ENCODE measurements at regions not wholly inside any gene's neighbourhood (a gene's known extent, or its start where the extent isn't known, plus 50 kb on each side); places are given as distances from the start of the nearest gene placed in this dataset.

DNA sequence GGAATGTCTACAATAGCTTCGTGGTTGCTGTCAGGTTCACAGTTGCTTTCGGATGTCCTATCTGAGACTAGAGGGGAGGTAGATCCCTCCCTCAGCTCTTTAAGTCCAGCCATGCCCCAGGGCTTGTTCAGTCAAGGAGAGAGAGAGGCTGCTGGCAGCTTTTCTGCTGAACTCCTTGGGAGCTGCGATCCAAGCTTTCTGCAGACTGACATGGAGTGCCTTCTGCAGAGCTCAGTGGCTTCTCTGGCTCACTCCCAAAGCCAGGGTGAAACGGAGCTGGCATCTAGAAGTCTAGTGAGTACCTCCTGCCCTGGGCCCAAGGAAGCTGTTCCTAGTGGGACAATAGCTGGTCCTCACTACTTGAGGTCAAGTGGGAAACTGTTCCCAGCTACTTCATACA lies 62.5 kb downstream of the TMEM17 start:
- TF ChIP-seq, protein P1, sequence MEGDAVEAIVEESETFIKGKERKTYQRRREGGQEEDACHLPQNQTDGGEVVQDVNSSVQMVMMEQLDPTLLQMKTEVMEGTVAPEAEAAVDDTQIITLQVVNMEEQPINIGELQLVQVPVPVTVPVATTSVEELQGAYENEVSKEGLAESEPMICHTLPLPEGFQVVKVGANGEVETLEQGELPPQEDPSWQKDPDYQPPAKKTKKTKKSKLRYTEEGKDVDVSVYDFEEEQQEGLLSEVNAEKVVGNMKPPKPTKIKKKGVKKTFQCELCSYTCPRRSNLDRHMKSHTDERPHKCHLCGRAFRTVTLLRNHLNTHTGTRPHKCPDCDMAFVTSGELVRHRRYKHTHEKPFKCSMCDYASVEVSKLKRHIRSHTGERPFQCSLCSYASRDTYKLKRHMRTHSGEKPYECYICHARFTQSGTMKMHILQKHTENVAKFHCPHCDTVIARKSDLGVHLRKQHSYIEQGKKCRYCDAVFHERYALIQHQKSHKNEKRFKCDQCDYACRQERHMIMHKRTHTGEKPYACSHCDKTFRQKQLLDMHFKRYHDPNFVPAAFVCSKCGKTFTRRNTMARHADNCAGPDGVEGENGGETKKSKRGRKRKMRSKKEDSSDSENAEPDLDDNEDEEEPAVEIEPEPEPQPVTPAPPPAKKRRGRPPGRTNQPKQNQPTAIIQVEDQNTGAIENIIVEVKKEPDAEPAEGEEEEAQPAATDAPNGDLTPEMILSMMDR (IDR thresholded peaks at IDR 0.05), result no peak
- no peak for TF ChIP-seq POLR2A (IDR thresholded peaks at IDR 0.05)

All from Peyer's patch (tissue), 4 donors.